Common myeloid progenitor, CD34-positive (primary cell): ENCODE measurements at regions not wholly inside any gene's neighbourhood (a gene's known extent, or its start where the extent isn't known, plus 50 kb on each side); places are given as distances from the start of the nearest gene placed in this dataset.

ENCODE experiments used
- CTCF ChIA-PET: fragments of 350-600 bp; sonication (Branson Sonifier 250); formaldehyde crosslinking; loops from one replicate; lab custom pipeline; 2021; ENCODE audit warnings: antibody characterized with exemption; lab: Charles Lee
- POLR2A ChIA-PET: fragments of 350-600 bp; sonication (Branson Sonifier 250); formaldehyde crosslinking; loops from one replicate; lab custom pipeline; 2021; ENCODE audit warnings: antibody characterized with exemption; lab: Charles Lee
- DNase-seq, 3 donors: peaks; one replicate each; pipeline versions ENCODE4 v3.0.0 to v3.0.0-alpha.2; 2013
- H3K27ac ChIP-seq, 2 experiments: 1 replicate in 1 of 2; 2 replicates in 1 of 2; pipeline ENCODE4 v1.7.0; 2013; ENCODE audit warnings: inconsistent platforms in 2 of 2, low read length in 2 of 2, mild to moderate bottlenecking in 2 of 2, low read depth in 1 of 2, moderate library complexity in 1 of 2; ENCODE audit not compliant: severe bottlenecking in 2 of 2, insufficient read depth in 1 of 2, poor library complexity in 1 of 2
- H3K27me3 ChIP-seq, 5 experiments: replicated peaks in 2 of 5; 1 replicate in 3 of 5; 2 replicates in 2 of 5; pipeline versions ENCODE4 v1.6.1 to v1.7.0; 2013; ENCODE audit warnings: low read length in 4 of 5, mild to moderate bottlenecking in 2 of 5, moderate library complexity in 2 of 5, inconsistent platforms in 1 of 5; ENCODE audit not compliant: insufficient read depth in 5 of 5, control insufficient read depth in 4 of 5
- H3K36me3 ChIP-seq, 4 experiments: 1 replicate in 2 of 4; 2 replicates in 2 of 4; pipeline versions ENCODE4 v1.6.1 to v1.7.0; 2013; ENCODE audit warnings: low read length in 3 of 4, control low read depth in 1 of 4, mild to moderate bottlenecking in 1 of 4; ENCODE audit not compliant: control insufficient read depth in 4 of 4, insufficient read depth in 4 of 4
- H3K4me1 ChIP-seq, 4 experiments: 1 replicate in 3 of 4; 2 replicates in 1 of 4; pipeline versions ENCODE4 v1.6.1 to v1.7.1; 2013; ENCODE audit warnings: low read length in 3 of 4, mild to moderate bottlenecking in 3 of 4, control low read depth in 1 of 4, inconsistent platforms in 1 of 4, moderate library complexity in 1 of 4; ENCODE audit not compliant: control insufficient read depth in 4 of 4, insufficient read depth in 4 of 4; ENCODE audit errors: control extremely low read depth in 1 of 4
- H3K4me3 ChIP-seq, 7 experiments: 1 replicate in 4 of 7; 2 replicates in 3 of 7; pipeline versions ENCODE4 v1.5.1 to v1.7.0; 2013; ENCODE audit warnings: mild to moderate bottlenecking in 7 of 7, low read length in 6 of 7, moderate library complexity in 6 of 7, inconsistent platforms in 2 of 7, low read depth in 2 of 7, control low read depth in 1 of 7; ENCODE audit not compliant: insufficient read depth in 4 of 7, control insufficient read depth in 1 of 7; ENCODE audit errors: extremely low read depth in 1 of 7
- H3K9me3 ChIP-seq, 5 experiments: 1 replicate in 4 of 5; 2 replicates in 1 of 5; pipeline versions ENCODE4 v1.6.1 to v1.7.1; 2013; ENCODE audit warnings: low read length in 4 of 5, mild to moderate bottlenecking in 2 of 5, inconsistent platforms in 1 of 5, low read depth in 1 of 5, moderate library complexity in 1 of 5; ENCODE audit not compliant: control insufficient read depth in 4 of 5, insufficient read depth in 2 of 5; ENCODE audit errors: control extremely low read depth in 1 of 5
- WGBS: methylation state at CpG from one replicate; pipeline ENCODE4 v1.1.5; 2013; ENCODE audit not compliant: insufficient coverage; 5-methylcytosine and 5-hydroxymethylcytosine counted together

DNA sequence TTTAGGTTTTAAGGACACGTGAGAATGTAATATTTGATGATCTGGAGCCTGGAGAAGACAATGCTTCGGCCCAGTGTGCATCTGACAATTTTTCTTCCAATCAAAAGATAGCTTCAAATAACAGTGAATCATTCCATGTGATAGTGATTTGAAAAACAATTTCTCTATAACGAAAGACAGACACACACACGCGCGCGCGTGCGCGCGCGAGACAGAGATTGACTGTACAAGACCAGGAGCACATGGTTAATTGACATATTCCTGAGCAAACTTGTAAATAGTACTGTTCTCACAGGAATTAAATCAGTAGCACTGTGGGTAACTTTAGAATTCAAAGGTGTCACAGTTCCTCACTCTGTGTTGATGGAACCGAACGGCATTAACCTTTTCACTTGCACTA lies 287.5 kb upstream of the LMO3 start:
- Histone ChIP-seq H3K9me3 (no peaks in the 10 kb centered on the region), H3K4me3 (no peak overlapping the region), H3K4me1 (no peaks in the 10 kb centered on the region), H3K27me3 (no peaks in the 10 kb centered on the region), H3K27ac (no peak overlapping the region), H3K36me3 (no peaks in the 10 kb centered on the region)
- POLR2A ChIA-PET = no interaction called here
- 96% methylated on average over 13 of the region's 14 CpGs for WGBS
- CTCF ChIA-PET = no interaction called here
- DNase-seq = no peak

DNA sequence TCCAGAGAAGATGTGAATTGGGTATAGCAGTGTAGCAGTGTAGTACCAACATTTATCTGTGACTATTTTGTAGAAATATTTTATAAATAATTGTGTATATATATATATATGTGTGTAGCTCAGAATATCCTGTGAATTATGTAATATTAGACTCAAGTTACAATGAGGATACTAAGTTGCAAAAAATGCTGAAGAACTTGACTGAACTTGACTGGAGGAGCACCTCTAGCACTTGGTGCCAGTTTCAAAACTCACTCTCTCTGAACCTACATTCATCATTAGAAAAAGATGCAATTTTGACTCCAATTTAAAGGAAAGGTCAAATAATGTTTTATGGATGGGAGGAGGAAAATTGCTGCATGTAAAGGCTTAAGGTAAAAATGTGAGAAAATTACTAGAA lies 285.7 kb upstream of the LMO3 start:
- Histone ChIP-seq H3K27ac (no peak overlapping the region), H3K27me3 (no peaks in the 10 kb centered on the region), H3K4me3 (no peak overlapping the region), H3K9me3 (no peaks in the 10 kb centered on the region), H3K36me3 (no peaks in the 10 kb centered on the region), H3K4me1 (no peaks in the 10 kb centered on the region)
- ChIA-PET POLR2A (no interaction called here), CTCF (no interaction called here)
- DNase-seq = no peak

DNA sequence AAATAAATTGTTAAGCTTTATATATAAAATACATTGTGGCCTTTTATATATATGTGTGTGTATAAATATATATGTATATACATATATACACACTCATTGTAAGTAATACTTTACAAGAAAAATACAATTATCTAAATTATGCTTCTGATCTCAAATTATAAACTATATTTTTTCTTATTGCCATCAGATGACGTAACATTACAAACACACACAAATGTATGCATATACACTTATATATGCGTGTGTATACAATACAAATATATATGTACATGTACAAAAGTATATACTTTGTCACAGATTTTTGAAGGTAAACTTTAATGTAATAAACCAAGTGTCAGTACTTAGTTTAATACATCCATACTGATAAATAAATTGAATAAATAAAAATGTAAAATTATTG lies 278.9 kb upstream of the LMO3 start:
- ChIA-PET POLR2A (no interaction called here), CTCF (no interaction called here)
- Histone ChIP-seq H3K36me3 (no peaks in the 10 kb centered on the region), H3K4me1 (no peaks in the 10 kb centered on the region), H3K27ac (no peak overlapping the region), H3K9me3 (no peaks in the 10 kb centered on the region), H3K27me3 (no peaks in the 10 kb centered on the region), H3K4me3 (no peak overlapping the region)
- DNase-seq = no peak
- no CpG with 5 or more reads among the region's 2 CpGs for WGBS

DNA sequence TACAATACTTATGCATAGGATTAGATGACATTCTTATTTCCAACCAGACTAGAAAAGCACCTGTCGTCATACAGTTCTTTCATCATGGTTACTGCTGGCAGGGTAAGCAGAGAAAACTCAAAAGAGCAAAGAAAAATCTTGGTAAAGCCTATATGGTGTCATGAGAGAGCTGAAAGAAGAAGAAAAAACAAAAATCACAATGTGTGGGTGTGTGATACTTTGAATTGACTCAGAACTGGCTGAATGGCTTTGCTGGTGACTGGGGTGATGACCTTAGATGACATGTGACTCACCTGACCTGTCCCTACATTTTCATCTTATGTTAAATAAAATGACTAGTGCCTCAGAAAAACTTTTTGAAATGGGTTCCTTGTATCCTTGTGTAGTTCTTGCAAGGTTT lies 278.1 kb upstream of the LMO3 start:
- WGBS = no CpG with 5 or more reads among the region's 1 CpG
- Histone ChIP-seq H3K4me1 (no peaks in the 10 kb centered on the region), H3K27ac (no peak overlapping the region), H3K4me3 (no peak overlapping the region), H3K9me3 (no peaks in the 10 kb centered on the region), H3K27me3 (no peaks in the 10 kb centered on the region), H3K36me3 (no peaks in the 10 kb centered on the region)
- DNase-seq = no peak
- ChIA-PET CTCF (no interaction called here), POLR2A (no interaction called here)

DNA sequence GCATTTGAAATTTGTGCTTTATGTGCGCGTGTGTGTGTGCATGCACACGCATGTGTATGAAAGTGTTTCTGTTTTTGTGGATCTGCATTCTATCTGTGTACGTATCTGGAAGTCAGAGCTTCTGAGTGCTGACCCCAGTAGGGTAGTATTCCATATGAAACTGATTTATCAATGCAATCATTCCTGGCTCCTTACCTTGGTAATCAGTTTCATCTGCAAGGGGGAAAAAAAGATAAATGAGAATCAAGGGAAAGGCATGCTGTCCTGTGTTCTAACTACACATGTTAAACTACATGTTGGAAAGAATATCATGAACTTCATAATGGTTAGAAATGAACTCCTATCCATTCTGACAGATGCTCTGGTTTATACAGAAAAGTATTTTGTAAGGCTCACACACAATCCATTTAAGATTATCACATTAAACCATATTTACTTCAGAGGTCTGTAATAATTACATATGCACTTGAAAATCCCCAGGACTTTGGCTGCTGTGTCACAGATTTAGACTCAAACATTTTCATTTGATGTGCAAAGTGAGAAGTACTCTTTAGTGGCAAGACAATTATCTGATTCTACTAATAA lies 276.1 kb upstream of the LMO3 start:
- DNase-seq = no peak
- Histone ChIP-seq H3K27ac (no peak overlapping the region), H3K9me3 (no peaks in the 10 kb centered on the region), H3K4me1 (no peaks in the 10 kb centered on the region), H3K27me3 (no peaks in the 10 kb centered on the region), H3K4me3 (no peak overlapping the region), H3K36me3 (no peaks in the 10 kb centered on the region)
- CTCF ChIA-PET = no interaction called here
- POLR2A ChIA-PET = no interaction called here
- WGBS = 94% methylated on average over 3 of the region's 4 CpGs

DNA sequence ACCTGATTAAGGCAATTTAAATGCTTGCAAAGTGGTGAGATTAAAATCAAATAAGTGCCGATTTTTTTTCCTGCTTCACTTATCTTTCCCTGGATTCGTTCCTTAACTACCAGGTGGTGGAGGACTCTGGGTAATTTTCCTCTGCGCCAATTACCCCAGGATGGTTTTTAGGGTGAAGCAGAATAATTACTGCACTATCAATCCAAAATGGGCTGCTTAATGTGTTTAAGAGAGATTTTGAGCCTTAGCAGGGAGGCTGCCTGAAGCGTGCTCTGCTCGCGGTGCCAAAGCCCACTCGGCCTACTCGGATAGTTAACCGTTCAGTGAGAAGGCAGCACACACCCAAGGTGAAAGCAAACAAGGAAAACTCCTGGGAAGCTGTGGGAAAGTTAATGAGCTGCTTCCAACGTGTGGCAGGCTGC lies 274.9 kb upstream of the LMO3 start:
- POLR2A ChIA-PET = no interaction called here
- no peak for DNase-seq
- CTCF ChIA-PET = no interaction called here
- H3K27ac ChIP-seq = no peak overlapping the region
- WGBS = 46% methylated on average over 9 of the region's 10 CpGs
- no peaks in the 10 kb centered on the region for H3K4me1 ChIP-seq
- no peak overlapping the region for H3K4me3 ChIP-seq
- H3K9me3 ChIP-seq = no peaks in the 10 kb centered on the region
- no peaks in the 10 kb centered on the region for H3K36me3 ChIP-seq
- no peaks in the 10 kb centered on the region for H3K27me3 ChIP-seq

DNA sequence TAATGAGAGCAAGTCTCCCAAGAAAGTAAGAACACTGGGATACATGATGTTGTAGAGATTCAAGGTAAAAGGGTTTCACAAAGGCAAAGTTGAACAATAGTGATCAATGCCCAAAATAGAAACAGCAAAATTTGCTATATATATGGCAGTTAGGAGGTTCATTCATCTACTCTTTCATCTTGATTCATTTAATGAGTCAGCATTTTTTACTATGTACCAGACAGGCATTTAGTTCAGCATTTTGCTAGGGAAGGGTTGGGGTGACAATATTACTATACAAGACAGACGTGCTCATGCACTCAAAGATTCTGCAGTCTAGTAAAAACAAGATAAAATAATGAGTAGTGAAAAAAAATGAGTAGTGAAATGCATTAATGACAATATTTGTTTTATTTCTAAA lies 264.9 kb upstream of the LMO3 start:
- Histone ChIP-seq H3K27me3 (no peaks in the 10 kb centered on the region), H3K4me3 (no peak overlapping the region), H3K9me3 (no peaks in the 10 kb centered on the region), H3K4me1 (no peaks in the 10 kb centered on the region), H3K36me3 (no peaks in the 10 kb centered on the region), H3K27ac (no peak overlapping the region)
- no CpG with 5 or more reads among the region's 1 CpG for WGBS
- DNase-seq = no peak
- CTCF ChIA-PET = no interaction called here
- POLR2A ChIA-PET = no interaction called here
